HEK293T (cell line): ENCODE measurements at regions not wholly inside any gene's neighbourhood (a gene's known extent, or its start where the extent isn't known, plus 50 kb on each side); places are given as distances from the start of the nearest gene placed in this dataset.

ENCODE experiments used
- ARNT ChIP-seq: fragments of 450-650 bp; IDR thresholded peaks from 2 replicates; pipeline ENCODE4 v1.6.1; 2017; ENCODE audit warnings: mild to moderate bottlenecking
- CTBP1 ChIP-seq: fragments of 450-650 bp; IDR thresholded peaks from 2 replicates; pipeline ENCODE4 v1.6.1; 2016; ENCODE audit warnings: borderline replicate concordance
- ELF4 ChIP-seq: fragments of 450-650 bp; IDR thresholded peaks from 2 replicates; pipeline ENCODE4 v1.6.1; 2017; ENCODE audit warnings: antibody characterized with exemption
- FOXK2 ChIP-seq: fragments of 450-650 bp; IDR thresholded peaks from 2 replicates; pipeline ENCODE4 v1.6.1; 2016; ENCODE audit warnings: mild to moderate bottlenecking
- FOXM1 ChIP-seq: fragments of 450-650 bp; IDR thresholded peaks from 2 replicates; pipeline ENCODE4 v1.6.1; 2017; ENCODE audit warnings: mild to moderate bottlenecking, borderline replicate concordance
- HDGF ChIP-seq: fragments of 450-650 bp; IDR thresholded peaks from 2 replicates; pipeline ENCODE4 v1.6.1; 2017; ENCODE audit warnings: antibody characterized with exemption, borderline replicate concordance
- NFRKB ChIP-seq: fragments of 450-650 bp; IDR thresholded peaks from 2 replicates; pipeline ENCODE4 v1.6.1; 2016; ENCODE audit warnings: mild to moderate bottlenecking, moderate library complexity
- PKNOX1 ChIP-seq: fragments of 450-650 bp; IDR thresholded peaks from 2 replicates; pipeline ENCODE4 v1.6.1; 2016
- SUZ12 ChIP-seq: fragments of 450-650 bp; IDR thresholded peaks from 2 replicates; pipeline ENCODE4 v1.6.1; 2016; ENCODE audit warnings: mild to moderate bottlenecking

- no peak for TF ChIP-seq PKNOX1
- no peak for TF ChIP-seq CTBP1
- TF ChIP-seq ARNT: no peak
- no peak for TF ChIP-seq SUZ12
- no peak for TF ChIP-seq FOXM1
- TF ChIP-seq ELF4: no peak
- TF ChIP-seq FOXK2: no peak
- no peak for TF ChIP-seq NFRKB
- no peak for TF ChIP-seq HDGF
Measured at GRCh38 chr15:46714950-46715349, 1002.4 kb upstream of the SEMA6D start.
